GM21737 (cell line): ENCODE measurements at regions not wholly inside any gene's neighbourhood (a gene's known extent, or its start where the extent isn't known, plus 50 kb on each side); places are given as distances from the start of the nearest gene placed in this dataset.

ENCODE experiments used
- ATAC-seq: cut with Tn5 transposase; IDR thresholded peaks from one replicate; pipeline ENCODE4 v1.9.1; 2021; ENCODE audit warnings: mild to moderate bottlenecking, moderate library complexity; ENCODE audit not compliant: unreplicated experiment

- no peak for ATAC-seq
These were observed 338.0 kb downstream of the MAN2A1 start for GRCh38 chr5:110027527-110028322.

- ATAC-seq, result no peak
These were observed 341.8 kb downstream of the MAN2A1 start for GRCh38 chr5:110031402-110032140.

- no peak for ATAC-seq
These were observed 342.6 kb downstream of the MAN2A1 start for GRCh38 chr5:110032376-110032775.

GRCh38 chr5:110034056-110034600 lies 344.4 kb downstream of the MAN2A1 start:
- ATAC-seq, result no peak

GRCh38 chr5:110038297-110038997 lies 348.7 kb downstream of the MAN2A1 start:
- ATAC-seq, result no peak

- ATAC-seq, result no peak
These were observed 350.5 kb downstream of the MAN2A1 start for GRCh38 chr5:110040178-110040577.

GRCh38 chr5:110043025-110043424 lies 353.3 kb downstream of the MAN2A1 start:
- ATAC-seq, result no peak

- no peak for ATAC-seq
These were observed 355.4 kb downstream of the MAN2A1 start for GRCh38 chr5:110045158-110045557.

- ATAC-seq, result no peak
These were observed 358.8 kb downstream of the MAN2A1 start for GRCh38 chr5:110048491-110048890.

GRCh38 chr5:110049816-110050215 lies 360.1 kb downstream of the MAN2A1 start:
- no peak for ATAC-seq

GRCh38 chr5:110050640-110051345 lies 361.1 kb downstream of the MAN2A1 start:
- ATAC-seq, result no peak

- ATAC-seq, result no peak
These were observed 363.5 kb downstream of the MAN2A1 start for GRCh38 chr5:110053205-110053604.

- ATAC-seq, result peak; percentile 13
These were observed 364.1 kb downstream of the MAN2A1 start for GRCh38 chr5:110053824-110054223.

- ATAC-seq, result peak; percentile 89
These were observed 364.5 kb downstream of the MAN2A1 start for GRCh38 chr5:110054240-110054639.

GRCh38 chr5:110055302-110055701 lies 365.6 kb downstream of the MAN2A1 start:
- ATAC-seq, result no peak

GRCh38 chr5:110056580-110057114 lies 366.9 kb downstream of the MAN2A1 start:
- no peak for ATAC-seq

GRCh38 chr5:110058175-110058574 lies 368.4 kb downstream of the MAN2A1 start:
- ATAC-seq, result no peak

GRCh38 chr5:110062246-110062645 lies 372.5 kb downstream of the MAN2A1 start:
- ATAC-seq, result no peak

- no peak for ATAC-seq
These were observed 374.2 kb downstream of the MAN2A1 start for GRCh38 chr5:110063640-110064602.
